HK-2 (cell line): ENCODE measurements at regions not wholly inside any gene's neighbourhood (a gene's known extent, or its start where the extent isn't known, plus 50 kb on each side); places are given as distances from the start of the nearest gene placed in this dataset.
"Not testable (repeated sequence)": the region's sequence is repeated elsewhere in the genome, so short reads cannot be mapped to it uniquely, and the experiment has no call there.

Experiments used
- DNase-seq: peaks from one replicate; pipeline ENCODE4 v3.0.0-alpha.2; 2018; ENCODE audit not compliant: unreplicated experiment

DNA sequence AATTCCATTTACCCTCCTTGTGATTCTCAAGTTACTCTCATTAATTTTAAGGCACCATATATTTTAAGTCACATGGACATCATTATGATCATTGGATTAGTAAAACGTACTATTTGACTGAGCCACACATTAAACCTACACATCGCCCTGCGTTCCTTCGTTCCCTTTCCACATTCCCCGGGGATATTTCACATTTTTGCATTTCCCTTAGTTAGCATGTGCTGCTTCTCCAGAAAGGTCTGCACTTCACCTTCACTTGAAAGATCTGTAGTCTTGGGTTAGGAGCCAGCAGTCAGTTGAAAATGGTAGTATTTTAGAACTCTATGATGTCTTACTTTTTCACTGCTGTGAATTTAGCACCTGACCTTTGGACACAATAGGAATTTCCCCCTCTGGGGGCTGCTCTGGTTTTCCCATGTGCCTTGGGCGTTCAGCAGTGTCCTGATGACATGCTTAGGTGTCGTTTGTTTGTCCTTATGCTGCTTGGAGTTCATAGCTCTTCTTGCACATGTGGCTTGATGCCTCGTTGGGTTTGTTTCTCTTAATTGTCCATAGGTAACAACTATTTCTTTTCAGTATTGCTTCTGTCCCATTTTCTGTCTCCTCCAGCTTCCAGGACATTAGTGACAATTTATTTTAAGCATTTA is 56.9 kb upstream of the NBPF20 start:
- DNase-seq, result not testable (repeated sequence)

DNA sequence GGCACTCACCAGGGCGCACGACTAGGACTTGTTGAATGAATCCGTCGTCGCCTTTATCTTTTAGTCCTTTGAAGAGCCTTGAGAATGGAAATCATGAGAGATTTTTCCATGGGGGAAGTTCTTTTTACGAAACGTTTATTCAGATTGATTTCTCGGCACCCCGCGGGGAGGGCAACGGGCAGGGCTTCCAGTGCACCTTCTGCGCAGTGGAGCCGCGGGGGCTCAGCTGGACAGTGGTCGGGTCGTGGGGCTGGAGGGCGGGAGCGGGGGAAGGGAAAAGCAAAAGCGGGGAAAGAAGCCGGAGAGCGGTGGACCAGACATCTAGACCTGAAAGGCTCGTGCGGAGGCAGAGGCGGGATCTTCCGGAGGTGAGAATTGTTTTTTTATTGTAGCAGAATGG is 50.6 kb upstream of the NBPF20 start:
- not testable (repeated sequence) for DNase-seq

DNA sequence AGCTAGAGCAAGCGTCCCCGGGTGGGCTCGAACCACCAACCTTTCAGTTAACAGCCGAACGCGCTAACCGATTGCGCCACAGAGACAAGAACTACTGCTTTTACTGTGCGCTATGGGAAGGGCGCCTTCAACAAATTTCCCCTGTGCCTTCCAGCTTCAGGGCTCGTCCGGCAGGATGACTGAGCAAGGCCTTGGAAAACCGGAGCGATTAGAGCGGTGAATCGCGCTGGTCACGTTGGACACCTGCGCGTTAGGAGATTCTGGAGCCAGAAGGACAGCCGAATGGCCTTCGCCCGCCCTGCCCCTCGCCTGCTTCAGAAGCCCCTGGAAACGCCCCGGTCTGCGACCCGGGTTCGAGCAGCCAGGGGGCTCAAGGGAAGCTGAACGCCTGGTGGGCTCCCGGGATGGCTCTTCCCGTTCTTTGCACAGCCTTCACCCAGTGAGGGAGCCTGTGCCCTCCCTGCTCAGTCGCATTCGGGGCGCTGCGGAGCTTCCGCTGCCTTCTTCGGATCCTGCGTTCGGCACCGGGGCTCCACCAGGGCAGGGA is 50.0 kb upstream of the NBPF20 start:
- peak; percentile 50 for DNase-seq
